Liver (tissue), 8 donors: ENCODE measurements at regions not wholly inside any gene's neighbourhood (a gene's known extent, or its start where the extent isn't known, plus 50 kb on each side); places are given as distances from the start of the nearest gene placed in this dataset.

Experiments
- DNase-seq: peaks from one replicate; pipeline ENCODE4 v3.0.0-alpha.2; 2017; ENCODE audit warnings: low spot score
- H3K27ac ChIP-seq, 2 donors: one replicate each; pipeline ENCODE4 v1.7.0; 2013; ENCODE audit warnings: inconsistent platforms in 2 of 2, low read length in 2 of 2, control low read depth in 1 of 2, low read depth in 1 of 2, mild to moderate bottlenecking in 1 of 2
- H3K27me3 ChIP-seq, 4 donors: one replicate each; pipeline versions ENCODE4 v1.6.1 to v1.7.0; 2013; ENCODE audit warnings: low read length in 3 of 4, inconsistent platforms in 1 of 4, mild to moderate bottlenecking in 1 of 4, moderate library complexity in 1 of 4; ENCODE audit not compliant: control insufficient read depth in 4 of 4, insufficient read depth in 4 of 4
- H3K36me3 ChIP-seq, 4 donors: one replicate each; pipeline versions ENCODE4 v1.6.1 to v1.7.0; 2013; ENCODE audit warnings: low read length in 3 of 4, mild to moderate bottlenecking in 3 of 4, low read depth in 1 of 4, moderate library complexity in 1 of 4; ENCODE audit not compliant: control insufficient read depth in 4 of 4, insufficient read depth in 3 of 4
- H3K4me1 ChIP-seq, 4 donors: one replicate each; pipeline versions ENCODE4 v1.6.1 to v1.7.0; 2013; ENCODE audit warnings: low read length in 3 of 4, mild to moderate bottlenecking in 3 of 4, moderate library complexity in 1 of 4; ENCODE audit not compliant: control insufficient read depth in 4 of 4, insufficient read depth in 4 of 4
- H3K4me3 ChIP-seq, 3 donors: one replicate each; pipeline versions ENCODE4 v1.6.1 to v1.7.0; 2013; ENCODE audit warnings: low read length in 3 of 3, control low read depth in 1 of 3, low read depth in 1 of 3, mild to moderate bottlenecking in 1 of 3
- H3K9ac ChIP-seq, 2 donors: one replicate each; pipeline ENCODE4 v1.7.0; 2013; ENCODE audit warnings: low read length in 2 of 2, mild to moderate bottlenecking in 2 of 2, moderate library complexity in 2 of 2, control low read depth in 1 of 2, low read depth in 1 of 2
- H3K9me3 ChIP-seq, 4 donors: one replicate each; pipeline versions ENCODE4 v1.6.1 to v1.7.0; 2013; ENCODE audit warnings: low read length in 3 of 4; ENCODE audit not compliant: control insufficient read depth in 4 of 4
- CTCF ChIP-seq: fragments of 150-350 bp; IDR thresholded peaks from 2 replicates; pipeline ENCODE4 v1.5.1; 2017; ENCODE audit warnings: improper control_type of control experiment, low read depth, low read length; ENCODE audit not compliant: missing input control
- EGR1 ChIP-seq, 2 donors: IDR thresholded peaks; 2 replicates each; pipeline ENCODE4 v1.6.1; 2016 to 2018; ENCODE audit warnings: antibody characterized with exemption in 2 of 2, low read depth in 2 of 2
- FOXA1 ChIP-seq: IDR thresholded peaks from 2 replicates; pipeline ENCODE4 v1.6.1; 2016; ENCODE audit warnings: antibody characterized with exemption
- FOXA2 ChIP-seq: IDR thresholded peaks from 2 replicates; pipeline ENCODE4 v1.6.1; 2016; ENCODE audit warnings: antibody characterized with exemption
- GABPA ChIP-seq, 2 donors: IDR thresholded peaks in 1 of 2; conservative IDR thresholded peaks in 1 of 2; 2 replicates each; pipeline ENCODE4 v1.6.1; 2016; ENCODE audit warnings: antibody characterized with exemption in 2 of 2, mild to moderate bottlenecking in 1 of 2, moderate library complexity in 1 of 2
- NR2F2 ChIP-seq: IDR thresholded peaks from 2 replicates; pipeline ENCODE4 v1.6.1; 2016; ENCODE audit warnings: antibody characterized with exemption
- RAD21 ChIP-seq, 2 donors: IDR thresholded peaks; 2 replicates each; pipeline ENCODE4 v1.6.1; 2016; ENCODE audit warnings: antibody characterized with exemption in 2 of 2, mild to moderate bottlenecking in 2 of 2
- RXRA ChIP-seq, 2 donors: IDR thresholded peaks; 2 replicates each; pipeline ENCODE4 v1.6.1; 2017 to 2018; ENCODE audit warnings: antibody characterized with exemption in 2 of 2, mild to moderate bottlenecking in 1 of 2
- SP1 ChIP-seq: IDR thresholded peaks from 2 replicates; pipeline ENCODE4 v1.6.1; 2018; ENCODE audit warnings: antibody characterized with exemption, mild to moderate bottlenecking
- TAF1 ChIP-seq: conservative IDR thresholded peaks from 2 replicates; pipeline ENCODE4 v1.6.1; 2016; ENCODE audit warnings: antibody characterized with exemption, mild to moderate bottlenecking
- YY1 ChIP-seq: IDR thresholded peaks from 2 replicates; pipeline ENCODE4 v1.6.1; 2016; ENCODE audit warnings: antibody characterized with exemption, mild to moderate bottlenecking
- WGBS: extraction: QIAGEN DNeasy Blood & Tissue Kit; methylation state at CpG from one replicate; pipeline ENCODE4 v1.1.7; 2013; 5-methylcytosine and 5-hydroxymethylcytosine counted together
- TF ChIP-seq, protein P1 (sequence below): IDR thresholded peaks from 2 replicates; pipeline ENCODE4 v1.6.1; 2016; ENCODE audit warnings: antibody characterized with exemption
- TF ChIP-seq, protein P2 (sequence below): IDR thresholded peaks from 2 replicates; pipeline ENCODE4 v1.6.1; 2016; ENCODE audit warnings: antibody characterized with exemption
- TF ChIP-seq, protein P3 (sequence below): IDR thresholded peaks from 2 replicates; pipeline ENCODE4 v1.6.1; 2016; ENCODE audit warnings: antibody characterized with exemption
- donor health status: healthy.
- donor health status: healthy.
- donor health status: healthy.
- donor health status: healthy.
- donor health status: healthy.

GRCh38 chr16:86392436-86393152 lies 117.7 kb upstream of the FOXF1 start:
- 62% methylated on average over 8 of the region's 8 CpGs for WGBS
- Histone ChIP-seq H3K4me3 (no peak overlapping the region), H3K9me3 (no peaks in the 10 kb centered on the region), H3K4me1 (no peaks in the 10 kb centered on the region), H3K9ac (no peak overlapping the region), H3K27ac (no peak overlapping the region), H3K27me3 (peaks cover 0 to 7% (median under 1%) of the 10 kb centered on the region in 4 donors), H3K36me3 (no peaks in the 10 kb centered on the region)
- no peak for DNase-seq
- TF ChIP-seq FOXA2 (no peak), EGR1 (IDR thresholded peaks at IDR 0.05; ENCODE audit: low read depth in 2 of 2) (no peak)

GRCh38 chr16:86393907-86394626 lies 116.3 kb upstream of the FOXF1 start:
- Histone ChIP-seq H3K9ac (no peak overlapping the region), H3K36me3 (no peaks in the 10 kb centered on the region), H3K4me1 (no peaks in the 10 kb centered on the region), H3K27me3 (peaks cover 0 to 7% (median 0%) of the 10 kb centered on the region in 4 donors), H3K27ac (no peak overlapping the region), H3K9me3 (no peaks in the 10 kb centered on the region), H3K4me3 (no peak overlapping the region)
- DNase-seq = no peak
- 82% methylated on average over 9 of the region's 9 CpGs for WGBS
- TF ChIP-seq YY1 (no peak), GABPA (IDR thresholded peaks at IDR 0.05 in 1 of 2, conservative IDR thresholded peaks at IDR 0.05 in 1 of 2) (no peak), RAD21 (IDR thresholded peaks at IDR 0.05) (no peak), CTCF (no peak), TAF1 (no peak), FOXA1 (no peak), FOXA2 (no peak), SP1 (no peak), RXRA (IDR thresholded peaks at IDR 0.05) (no peak), EGR1 (IDR thresholded peaks at IDR 0.05; ENCODE audit: low read depth in 2 of 2) (no peak), NR2F2 (no peak)
- TF ChIP-seq, protein P1, sequence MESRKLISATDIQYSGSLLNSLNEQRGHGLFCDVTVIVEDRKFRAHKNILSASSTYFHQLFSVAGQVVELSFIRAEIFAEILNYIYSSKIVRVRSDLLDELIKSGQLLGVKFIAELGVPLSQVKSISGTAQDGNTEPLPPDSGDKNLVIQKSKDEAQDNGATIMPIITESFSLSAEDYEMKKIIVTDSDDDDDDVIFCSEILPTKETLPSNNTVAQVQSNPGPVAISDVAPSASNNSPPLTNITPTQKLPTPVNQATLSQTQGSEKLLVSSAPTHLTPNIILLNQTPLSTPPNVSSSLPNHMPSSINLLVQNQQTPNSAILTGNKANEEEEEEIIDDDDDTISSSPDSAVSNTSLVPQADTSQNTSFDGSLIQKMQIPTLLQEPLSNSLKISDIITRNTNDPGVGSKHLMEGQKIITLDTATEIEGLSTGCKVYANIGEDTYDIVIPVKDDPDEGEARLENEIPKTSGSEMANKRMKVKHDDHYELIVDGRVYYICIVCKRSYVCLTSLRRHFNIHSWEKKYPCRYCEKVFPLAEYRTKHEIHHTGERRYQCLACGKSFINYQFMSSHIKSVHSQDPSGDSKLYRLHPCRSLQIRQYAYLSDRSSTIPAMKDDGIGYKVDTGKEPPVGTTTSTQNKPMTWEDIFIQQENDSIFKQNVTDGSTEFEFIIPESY = no peak
- TF ChIP-seq, protein P2, sequence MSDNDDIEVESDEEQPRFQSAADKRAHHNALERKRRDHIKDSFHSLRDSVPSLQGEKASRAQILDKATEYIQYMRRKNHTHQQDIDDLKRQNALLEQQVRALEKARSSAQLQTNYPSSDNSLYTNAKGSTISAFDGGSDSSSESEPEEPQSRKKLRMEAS = no peak
- TF ChIP-seq, protein P3, sequence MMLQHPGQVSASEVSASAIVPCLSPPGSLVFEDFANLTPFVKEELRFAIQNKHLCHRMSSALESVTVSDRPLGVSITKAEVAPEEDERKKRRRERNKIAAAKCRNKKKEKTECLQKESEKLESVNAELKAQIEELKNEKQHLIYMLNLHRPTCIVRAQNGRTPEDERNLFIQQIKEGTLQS = no peak
